NCI-H226 (cell line): ENCODE measurements at regions not wholly inside any gene's neighbourhood (a gene's known extent, or its start where the extent isn't known, plus 50 kb on each side); places are given as distances from the start of the nearest gene placed in this dataset.

Experiments used
- DNase-seq: peaks from one replicate; pipeline ENCODE4 v3.0.0-alpha.2; 2015

- peak; percentile 43 for DNase-seq
Observed at GRCh38 chr14:83988275-83988674, 1541.7 kb upstream of the FLRT2 start.

GRCh38 chr14:83991666-83992065, 1538.3 kb upstream of the FLRT2 start:
- DNase-seq: no peak

- no peak for DNase-seq
Observed at GRCh38 chr14:83992857-83993256, 1537.1 kb upstream of the FLRT2 start.

- no peak for DNase-seq
Observed at GRCh38 chr14:83993545-83993944, 1536.4 kb upstream of the FLRT2 start.

- DNase-seq: peak; percentile 47
Observed at GRCh38 chr14:83994020-83994419, 1535.9 kb upstream of the FLRT2 start.

- DNase-seq: no peak
Observed at GRCh38 chr14:84001023-84001422, 1528.9 kb upstream of the FLRT2 start.

GRCh38 chr14:84003346-84003745, 1526.6 kb upstream of the FLRT2 start:
- DNase-seq: no peak

GRCh38 chr14:84006643-84007155, 1523.2 kb upstream of the FLRT2 start:
- DNase-seq: no peak

GRCh38 chr14:84013424-84013823, 1516.5 kb upstream of the FLRT2 start:
- DNase-seq: no peak

- no peak for DNase-seq
Observed at GRCh38 chr14:84017495-84017894, 1512.4 kb upstream of the FLRT2 start.

GRCh38 chr14:84021433-84021832, 1508.5 kb upstream of the FLRT2 start:
- no peak for DNase-seq

- no peak for DNase-seq
Observed at GRCh38 chr14:84024231-84024820, 1505.6 kb upstream of the FLRT2 start.

GRCh38 chr14:84025106-84026012, 1504.6 kb upstream of the FLRT2 start:
- no peak for DNase-seq

- DNase-seq: no peak
Observed at GRCh38 chr14:84027351-84027750, 1502.6 kb upstream of the FLRT2 start.

- DNase-seq: no peak
Observed at GRCh38 chr14:84028080-84028604, 1501.8 kb upstream of the FLRT2 start.

- DNase-seq: no peak
Observed at GRCh38 chr14:84029246-84029645, 1500.7 kb upstream of the FLRT2 start.

GRCh38 chr14:84029720-84030119, 1500.2 kb upstream of the FLRT2 start:
- DNase-seq: peak; percentile 16

- DNase-seq: peak; percentile 85
Observed at GRCh38 chr14:84036840-84037239, 1493.1 kb upstream of the FLRT2 start.

- DNase-seq: no peak
Observed at GRCh38 chr14:84037593-84037992, 1492.4 kb upstream of the FLRT2 start.

- DNase-seq: no peak
Observed at GRCh38 chr14:84040101-84040500, 1489.8 kb upstream of the FLRT2 start.

GRCh38 chr14:84041421-84041820, 1488.5 kb upstream of the FLRT2 start:
- DNase-seq: no peak

GRCh38 chr14:84042992-84043391, 1487.0 kb upstream of the FLRT2 start:
- DNase-seq: peak; percentile 29

- no peak for DNase-seq
Observed at GRCh38 chr14:84064316-84065125, 1465.4 kb upstream of the FLRT2 start.
